Testis (tissue), 2 donors: ENCODE measurements at regions not wholly inside any gene's neighbourhood (a gene's known extent, or its start where the extent isn't known, plus 50 kb on each side); places are given as distances from the start of the nearest gene placed in this dataset.

Experiments
- POLR2A ChIP-seq: fragments of 450-650 bp; IDR thresholded peaks from one replicate; pipeline ENCODE4 v1.6.1; 2017; ENCODE audit warnings: antibody characterized with exemption, mild to moderate bottlenecking, moderate library complexity
- TF ChIP-seq, protein P1 (sequence below), 3 experiments: fragments of 450-650 bp in 2 of 3; fragments of 200-600 bp in 1 of 3; sonication (generic) in 1 of 3; IDR thresholded peaks; one replicate each; pipeline ENCODE4 v1.5.1; 2016 to 2019; ENCODE audit warnings: antibody characterized with exemption in 3 of 3, mild to moderate bottlenecking in 2 of 3, moderate library complexity in 1 of 3

DNA sequence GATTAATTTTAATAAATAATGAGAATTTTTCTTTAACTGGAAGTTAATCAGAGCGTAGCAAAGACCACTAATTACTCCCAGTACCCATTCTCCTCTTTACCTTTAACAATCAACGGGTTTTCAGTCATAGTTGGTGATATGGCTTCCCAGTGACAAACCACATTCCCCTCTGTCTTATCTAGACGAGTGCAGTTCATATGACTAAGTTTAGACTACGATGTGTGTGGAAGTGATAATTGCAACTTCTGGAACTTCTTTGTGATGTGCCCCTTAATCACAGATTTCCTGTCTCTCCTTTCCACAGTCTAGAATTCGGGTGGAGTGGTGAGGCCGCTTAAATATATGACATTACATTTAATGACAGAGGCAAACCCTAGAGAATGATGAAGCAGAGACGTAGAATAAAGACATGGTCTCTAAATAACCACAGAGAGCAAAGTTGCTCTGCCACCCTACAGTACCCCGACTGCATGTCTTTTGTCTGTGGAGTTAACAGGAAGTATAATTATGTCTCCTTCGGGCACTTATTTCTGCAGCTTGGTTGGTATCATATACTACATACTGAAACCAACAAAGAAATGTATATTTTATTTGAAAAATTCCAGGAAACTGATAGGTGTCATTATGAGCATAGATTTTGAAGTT, 693.3 kb upstream of the CDH7 start:
- TF ChIP-seq, protein P1, sequence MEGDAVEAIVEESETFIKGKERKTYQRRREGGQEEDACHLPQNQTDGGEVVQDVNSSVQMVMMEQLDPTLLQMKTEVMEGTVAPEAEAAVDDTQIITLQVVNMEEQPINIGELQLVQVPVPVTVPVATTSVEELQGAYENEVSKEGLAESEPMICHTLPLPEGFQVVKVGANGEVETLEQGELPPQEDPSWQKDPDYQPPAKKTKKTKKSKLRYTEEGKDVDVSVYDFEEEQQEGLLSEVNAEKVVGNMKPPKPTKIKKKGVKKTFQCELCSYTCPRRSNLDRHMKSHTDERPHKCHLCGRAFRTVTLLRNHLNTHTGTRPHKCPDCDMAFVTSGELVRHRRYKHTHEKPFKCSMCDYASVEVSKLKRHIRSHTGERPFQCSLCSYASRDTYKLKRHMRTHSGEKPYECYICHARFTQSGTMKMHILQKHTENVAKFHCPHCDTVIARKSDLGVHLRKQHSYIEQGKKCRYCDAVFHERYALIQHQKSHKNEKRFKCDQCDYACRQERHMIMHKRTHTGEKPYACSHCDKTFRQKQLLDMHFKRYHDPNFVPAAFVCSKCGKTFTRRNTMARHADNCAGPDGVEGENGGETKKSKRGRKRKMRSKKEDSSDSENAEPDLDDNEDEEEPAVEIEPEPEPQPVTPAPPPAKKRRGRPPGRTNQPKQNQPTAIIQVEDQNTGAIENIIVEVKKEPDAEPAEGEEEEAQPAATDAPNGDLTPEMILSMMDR (IDR thresholded peaks at IDR 0.05): no peak
- no peak for TF ChIP-seq POLR2A
